GM12872 (cell line): ENCODE measurements at regions not wholly inside any gene's neighbourhood (a gene's known extent, or its start where the extent isn't known, plus 50 kb on each side); places are given as distances from the start of the nearest gene placed in this dataset.

Source experiments
- TF ChIP-seq, protein P1 (sequence below): IDR thresholded peaks from 3 replicates; pipeline ENCODE4 v1.5.1; 2011; ENCODE audit warnings: low read depth, mild to moderate bottlenecking, low read length, moderate library complexity; ENCODE audit not compliant: insufficient read depth

DNA sequence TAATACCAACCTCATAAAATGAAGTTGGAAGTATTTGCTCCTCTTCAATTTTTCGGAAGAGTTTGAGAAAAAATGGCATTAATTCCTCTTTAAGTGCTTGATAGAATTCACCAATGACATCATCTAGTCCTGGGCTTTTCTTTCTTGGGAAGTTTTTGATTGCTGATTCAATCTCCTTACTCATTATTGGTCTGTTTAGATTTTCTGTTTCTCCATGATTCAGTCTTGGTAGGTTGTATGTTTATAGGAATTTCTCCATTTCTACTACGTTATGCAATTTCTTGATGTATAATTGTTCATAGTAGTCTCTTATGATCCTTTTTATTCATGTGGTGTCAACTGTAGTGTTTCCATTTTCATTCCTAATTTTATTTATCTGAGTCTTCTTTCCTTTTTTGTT is 141.5 kb upstream of the PRNP start:
- TF ChIP-seq, protein P1, sequence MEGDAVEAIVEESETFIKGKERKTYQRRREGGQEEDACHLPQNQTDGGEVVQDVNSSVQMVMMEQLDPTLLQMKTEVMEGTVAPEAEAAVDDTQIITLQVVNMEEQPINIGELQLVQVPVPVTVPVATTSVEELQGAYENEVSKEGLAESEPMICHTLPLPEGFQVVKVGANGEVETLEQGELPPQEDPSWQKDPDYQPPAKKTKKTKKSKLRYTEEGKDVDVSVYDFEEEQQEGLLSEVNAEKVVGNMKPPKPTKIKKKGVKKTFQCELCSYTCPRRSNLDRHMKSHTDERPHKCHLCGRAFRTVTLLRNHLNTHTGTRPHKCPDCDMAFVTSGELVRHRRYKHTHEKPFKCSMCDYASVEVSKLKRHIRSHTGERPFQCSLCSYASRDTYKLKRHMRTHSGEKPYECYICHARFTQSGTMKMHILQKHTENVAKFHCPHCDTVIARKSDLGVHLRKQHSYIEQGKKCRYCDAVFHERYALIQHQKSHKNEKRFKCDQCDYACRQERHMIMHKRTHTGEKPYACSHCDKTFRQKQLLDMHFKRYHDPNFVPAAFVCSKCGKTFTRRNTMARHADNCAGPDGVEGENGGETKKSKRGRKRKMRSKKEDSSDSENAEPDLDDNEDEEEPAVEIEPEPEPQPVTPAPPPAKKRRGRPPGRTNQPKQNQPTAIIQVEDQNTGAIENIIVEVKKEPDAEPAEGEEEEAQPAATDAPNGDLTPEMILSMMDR: no peak

DNA sequence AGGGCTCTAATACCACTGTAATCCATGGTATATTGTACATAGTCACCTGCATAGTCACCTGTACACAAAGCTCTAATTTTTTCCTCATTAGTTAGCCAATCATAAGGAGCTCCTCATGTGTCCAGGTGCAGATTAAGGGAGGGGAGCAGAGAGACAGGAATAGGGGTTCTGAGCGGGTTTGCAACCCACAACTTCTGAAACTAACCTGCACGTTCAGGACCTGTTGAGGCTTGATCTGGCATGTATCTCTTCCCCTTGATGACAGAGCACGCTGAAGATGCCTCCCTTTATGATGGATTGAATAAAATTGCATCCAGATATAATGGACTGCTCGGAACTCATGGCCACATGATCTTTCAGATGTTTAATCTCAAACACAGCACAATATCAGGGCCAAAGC is 144.0 kb upstream of the PRNP start:
- TF ChIP-seq, protein P1: no peak

DNA sequence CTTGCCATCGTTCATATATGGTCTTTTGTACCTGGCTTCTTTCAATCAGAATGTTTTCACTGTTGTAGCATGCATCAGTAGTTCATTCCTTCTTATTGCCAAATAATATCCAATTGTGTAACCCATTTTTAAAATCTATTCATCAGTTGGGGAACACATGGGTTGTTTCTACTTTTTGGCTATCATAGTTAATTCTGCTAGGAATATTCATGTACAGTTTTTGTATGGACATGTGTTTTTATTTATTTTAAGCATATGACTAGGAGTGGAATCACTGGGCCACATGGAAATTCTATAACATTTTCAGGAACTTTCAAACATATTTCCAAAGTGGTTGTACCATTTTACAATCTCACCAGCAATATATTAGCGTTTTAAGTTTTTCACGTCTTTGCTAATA is 151.9 kb upstream of the PRNP start:
- TF ChIP-seq, protein P1: no peak

DNA sequence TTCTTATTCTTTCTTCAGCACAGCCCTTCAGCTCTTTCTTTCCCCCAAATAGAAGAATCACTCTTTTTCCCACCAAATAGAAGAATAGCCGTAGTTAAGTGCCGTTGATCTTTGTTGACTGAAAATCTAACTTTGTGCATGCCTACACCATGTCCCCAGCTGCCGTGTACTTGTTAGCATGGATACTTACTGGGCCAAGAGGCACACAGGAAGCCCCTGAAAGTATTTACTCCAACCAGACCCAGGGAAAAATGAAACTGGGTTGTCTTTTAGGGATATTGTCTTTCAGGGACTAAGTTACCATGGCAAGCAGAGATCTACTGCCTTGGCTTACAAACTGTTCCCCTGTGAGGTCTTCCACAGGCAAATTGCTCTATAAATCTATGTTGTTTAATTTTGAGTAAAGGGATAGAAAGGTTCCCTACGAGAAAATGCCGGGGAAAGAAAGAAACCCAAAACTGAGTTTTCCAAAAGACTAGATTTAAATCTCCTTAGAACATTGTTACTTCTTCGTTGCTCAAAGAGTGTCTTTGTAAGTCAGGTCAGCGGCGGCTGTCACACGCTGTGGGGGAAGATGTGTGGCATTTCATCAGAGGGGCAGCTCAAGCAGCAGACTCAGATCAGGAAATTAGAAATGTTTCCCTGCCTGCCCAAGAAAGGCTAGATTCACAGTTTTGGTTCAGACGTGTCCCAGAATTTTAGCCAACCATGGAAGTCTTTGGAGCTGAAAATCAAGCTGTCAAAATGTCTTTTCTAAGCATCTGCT is 152.7 kb upstream of the PRNP start:
- TF ChIP-seq, protein P1: no peak

DNA sequence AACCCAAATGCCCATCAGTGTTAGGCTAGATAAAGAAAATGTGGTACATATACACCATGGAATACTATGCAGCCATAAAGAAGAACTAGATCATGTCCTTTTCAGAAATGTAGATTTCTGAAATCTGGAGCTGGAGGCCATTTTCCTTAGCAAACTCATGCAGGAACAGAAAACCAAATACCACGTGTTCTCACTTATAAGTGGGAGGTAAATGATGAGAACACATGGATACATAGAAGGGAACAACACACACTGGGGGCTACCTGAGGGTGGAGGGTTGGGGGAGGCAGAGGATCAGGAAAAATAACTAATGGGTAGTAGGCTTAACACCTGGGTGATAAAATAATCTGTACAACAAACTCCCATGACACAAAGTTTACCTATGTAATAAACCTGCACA is 153.5 kb upstream of the PRNP start:
- TF ChIP-seq, protein P1: no peak

DNA sequence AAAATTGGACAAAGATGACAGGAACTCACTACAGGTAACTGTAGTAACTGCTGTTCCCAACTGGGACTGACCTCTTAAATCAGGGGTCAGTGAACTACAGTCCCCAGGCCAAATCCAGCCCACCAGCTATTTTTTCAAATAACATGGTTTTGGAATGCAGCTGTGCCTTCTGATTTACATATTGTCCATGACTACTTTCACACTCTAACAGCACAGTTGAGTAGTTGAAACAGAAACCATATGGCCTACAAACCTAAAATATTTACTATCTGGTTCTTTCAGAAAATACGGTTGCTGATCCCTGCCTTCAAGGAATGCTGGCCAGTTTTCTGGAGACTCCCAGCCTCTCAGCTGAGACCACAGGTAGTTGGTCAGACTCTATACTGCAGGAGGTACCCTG is 161.5 kb upstream of the PRNP start:
- TF ChIP-seq, protein P1: no peak

DNA sequence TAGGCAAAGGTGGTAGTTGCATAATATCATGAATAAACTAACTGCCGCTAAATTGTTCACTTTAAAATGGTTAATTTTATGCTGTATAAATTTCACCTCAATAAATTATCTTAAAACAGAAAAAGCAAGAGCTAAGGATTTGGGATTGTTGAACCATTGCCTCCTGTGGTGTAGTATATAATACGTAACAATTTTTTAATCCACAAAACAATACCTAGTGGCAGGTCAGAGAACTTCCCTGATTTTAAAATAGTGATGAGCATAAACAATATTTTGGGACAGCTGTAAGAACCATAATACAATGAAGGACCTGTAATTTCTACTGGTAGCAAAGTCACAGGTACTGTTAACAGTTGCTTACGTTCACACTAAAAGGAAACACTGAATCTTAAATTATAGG is 161.9 kb upstream of the PRNP start:
- TF ChIP-seq, protein P1: no peak

DNA sequence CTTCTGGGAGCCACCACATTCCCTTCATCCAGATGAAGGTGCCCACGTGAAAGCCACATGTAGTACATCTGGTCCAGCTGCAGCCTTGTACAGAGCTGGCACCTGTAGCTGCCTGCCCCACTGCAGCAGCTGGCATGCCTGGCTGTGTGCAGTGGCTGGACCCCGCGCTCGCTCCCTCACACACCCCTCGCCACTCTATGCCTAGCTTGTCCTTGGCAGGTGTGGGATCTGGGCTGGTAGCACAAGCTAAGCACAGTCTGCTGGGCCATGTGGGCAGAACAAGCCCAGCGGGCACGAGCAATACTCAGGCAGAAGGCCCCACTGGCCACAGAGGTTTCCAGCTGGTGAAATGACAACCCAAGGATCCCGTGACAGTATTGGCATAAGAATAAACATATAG is 163.9 kb upstream of the PRNP start:
- TF ChIP-seq, protein P1: no peak
